Sigmoid colon (tissue), 6 donors: ENCODE measurements at regions not wholly inside any gene's neighbourhood (a gene's known extent, or its start where the extent isn't known, plus 50 kb on each side); places are given as distances from the start of the nearest gene placed in this dataset.

ENCODE experiments used
- DNase-seq: peaks from one replicate; pipeline ENCODE4 v3.0.0-alpha.2; 2019
- H3K27ac ChIP-seq, 4 donors: fragments of 200-600 bp; sonication (generic); one replicate each; pipeline ENCODE4 v1.5.1; 2016 to 2019; ENCODE audit warnings: mild to moderate bottlenecking in 1 of 4
- H3K27me3 ChIP-seq, 3 donors: fragments of 200-600 bp; sonication (generic); one replicate each; pipeline ENCODE4 v1.5.1; 2019; ENCODE audit warnings: mild to moderate bottlenecking in 1 of 3
- H3K36me3 ChIP-seq, 4 donors: fragments of 200-600 bp; sonication (generic); one replicate each; pipeline ENCODE4 v1.5.1; 2016 to 2019
- H3K4me1 ChIP-seq, 4 donors: fragments of 200-600 bp; sonication (generic); one replicate each; pipeline ENCODE4 v1.5.1; 2017 to 2019
- H3K4me3 ChIP-seq, 4 donors: fragments of 200-600 bp; sonication (generic); one replicate each; pipeline ENCODE4 v1.5.1; 2017 to 2019; ENCODE audit warnings: mild to moderate bottlenecking in 2 of 4, moderate library complexity in 1 of 4
- H3K9me3 ChIP-seq, 4 donors: fragments of 200-600 bp in 3 of 4; sonication (generic) in 3 of 4; one replicate each; pipeline versions ENCODE4 v1.5.1 to v1.6.1; 2013 to 2019
- CTCF ChIP-seq, 4 experiments: fragments of 450-650 bp in 3 of 4; fragments of 200-600 bp in 1 of 4; IDR thresholded peaks; one replicate each; pipeline ENCODE4 v1.5.1; 2016 to 2019; ENCODE audit warnings: antibody characterized with exemption in 4 of 4, mild to moderate bottlenecking in 3 of 4, moderate library complexity in 2 of 4
- EP300 ChIP-seq, 4 donors: sonication (generic); formaldehyde crosslinking; IDR thresholded peaks; one replicate each; pipeline ENCODE4 v1.6.1; 2017; ENCODE audit warnings: antibody characterized with exemption in 4 of 4
- POLR2A ChIP-seq, 2 donors: fragments of 450-650 bp; IDR thresholded peaks; one replicate each; pipeline ENCODE4 v1.6.1; 2016; ENCODE audit warnings: antibody characterized with exemption in 2 of 2, mild to moderate bottlenecking in 2 of 2, moderate library complexity in 2 of 2
- POLR2AphosphoS5 ChIP-seq, 4 donors: sonication (generic); formaldehyde crosslinking; IDR thresholded peaks; one replicate each; pipeline ENCODE4 v1.6.1; 2017; ENCODE audit warnings: antibody characterized with exemption in 4 of 4
- WGBS, 2 donors: extraction: QIAGEN DNeasy Blood & Tissue Kit; methylation state at CpG; one replicate each; pipeline ENCODE4 v1.1.7; 2013; 5-methylcytosine and 5-hydroxymethylcytosine counted together
- intact Hi-C: fragments of 100-400 bp; cut with DNase I; formaldehyde crosslinking; loops from one replicate; pipeline ENCODE4 v1.15.1; 2023
- donor health status: healthy with polysubstance abuse.
- donor health status: healthy.

- Histone ChIP-seq H3K9me3 (no peaks in the 10 kb centered on the region), H3K27ac (peak overlapping the region in 2 of 4 donors; percentile 27 to 76), H3K4me1 (peaks cover 0 to 32% (median 22%) of the 10 kb centered on the region in 4 donors), H3K4me3 (no peak overlapping the region), H3K36me3 (no peaks in the 10 kb centered on the region), H3K27me3 (no peaks in the 10 kb centered on the region)
- no peak for DNase-seq
- WGBS, 2 donors: 60 to 67% methylated on average over 3 of the region's 3 CpGs
- intact Hi-C loops: no loop called here
- TF ChIP-seq POLR2A (IDR thresholded peaks at IDR 0.05) (no peak), POLR2AphosphoS5 (IDR thresholded peaks at IDR 0.05) (no peak), CTCF (IDR thresholded peaks at IDR 0.05) (no peak), EP300 (IDR thresholded peaks at IDR 0.05) (no peak)
Observed at GRCh38 chr15:39140060-39140604, 440.7 kb upstream of the THBS1 start.

- no peak for DNase-seq
- no peaks in the 10 kb centered on the region for H3K9me3 ChIP-seq
- H3K27me3 ChIP-seq: no peaks in the 10 kb centered on the region
- H3K4me1 ChIP-seq: peaks cover 0 to 48% (median 37%) of the 10 kb centered on the region in 4 donors
- H3K36me3 ChIP-seq: no peaks in the 10 kb centered on the region
- intact Hi-C loops: no loop called here
- TF ChIP-seq CTCF (IDR thresholded peaks at IDR 0.05) (no peak), POLR2A (IDR thresholded peaks at IDR 0.05) (no peak), EP300 (IDR thresholded peaks at IDR 0.05) (no peak), POLR2AphosphoS5 (IDR thresholded peaks at IDR 0.05) (no peak)
- H3K4me3 ChIP-seq: no peak overlapping the region
- no peak overlapping the region for H3K27ac ChIP-seq
Observed at GRCh38 chr15:39142500-39142899, 438.4 kb upstream of the THBS1 start.

- 92 to 93% methylated on average over 5 of the region's 5 CpGs for WGBS, 2 donors
- peaks cover 0 to 48% (median 37%) of the 10 kb centered on the region in 4 donors for H3K4me1 ChIP-seq
- no peak for DNase-seq
- intact Hi-C loops: no loop called here
- H3K4me3 ChIP-seq: no peak overlapping the region
- H3K27ac ChIP-seq: peak overlapping the region in 1 of 4 donors; percentile 29
- no peaks in the 10 kb centered on the region for H3K9me3 ChIP-seq
- H3K36me3 ChIP-seq: no peaks in the 10 kb centered on the region
- H3K27me3 ChIP-seq: no peaks in the 10 kb centered on the region
- TF ChIP-seq POLR2AphosphoS5 (IDR thresholded peaks at IDR 0.05): no peak
- no peak for TF ChIP-seq CTCF (IDR thresholded peaks at IDR 0.05)
- no peak for TF ChIP-seq EP300 (IDR thresholded peaks at IDR 0.05)
- no peak for TF ChIP-seq POLR2A (IDR thresholded peaks at IDR 0.05)
Observed at GRCh38 chr15:39143479-39143878, 437.4 kb upstream of the THBS1 start.

- TF ChIP-seq CTCF (IDR thresholded peaks at IDR 0.05) (no peak), POLR2A (IDR thresholded peaks at IDR 0.05) (no peak), POLR2AphosphoS5 (IDR thresholded peaks at IDR 0.05) (no peak), EP300 (IDR thresholded peaks at IDR 0.05) (no peak)
- WGBS, 2 donors: 90 to 99% methylated on average over 2 of the region's 2 CpGs
- H3K4me1 ChIP-seq: peaks cover 0 to 48% (median 37%) of the 10 kb centered on the region in 4 donors
- H3K36me3 ChIP-seq: no peaks in the 10 kb centered on the region
- no peak for DNase-seq
- no peaks in the 10 kb centered on the region for H3K27me3 ChIP-seq
- intact Hi-C loops: no loop called here
- H3K4me3 ChIP-seq: no peak overlapping the region
- no peaks in the 10 kb centered on the region for H3K9me3 ChIP-seq
- peak overlapping the region in 2 of 4 donors; percentile 29 to 36 for H3K27ac ChIP-seq
Observed at GRCh38 chr15:39144051-39144450, 436.8 kb upstream of the THBS1 start.
